ENCODE measurements at regions not wholly inside any gene's neighbourhood (a gene's known extent, or its start where the extent isn't known, plus 50 kb on each side); places are given as distances from the start of the nearest gene placed in this dataset.

DNA sequence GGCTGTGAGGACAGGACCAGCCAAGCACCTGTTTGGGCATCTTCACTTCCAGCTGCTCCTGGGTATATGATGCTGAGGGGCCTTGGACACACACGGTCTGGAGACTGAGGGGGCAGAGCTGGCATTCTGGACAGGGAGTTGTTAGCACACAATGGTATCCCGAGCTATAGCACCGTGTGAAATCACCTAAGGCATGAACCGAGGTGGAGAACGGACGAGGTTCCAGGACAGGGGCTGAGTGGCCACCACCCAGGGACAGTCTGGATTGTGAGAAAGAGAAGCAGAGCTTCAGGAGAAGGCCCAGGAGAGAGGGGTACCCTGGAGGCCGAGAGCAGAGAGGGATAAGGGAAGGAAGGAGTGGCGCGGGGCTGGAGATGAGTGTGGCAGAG is 571.8 kb downstream of the TCERG1L start (continued):
- TF ChIP-seq, protein P1, sequence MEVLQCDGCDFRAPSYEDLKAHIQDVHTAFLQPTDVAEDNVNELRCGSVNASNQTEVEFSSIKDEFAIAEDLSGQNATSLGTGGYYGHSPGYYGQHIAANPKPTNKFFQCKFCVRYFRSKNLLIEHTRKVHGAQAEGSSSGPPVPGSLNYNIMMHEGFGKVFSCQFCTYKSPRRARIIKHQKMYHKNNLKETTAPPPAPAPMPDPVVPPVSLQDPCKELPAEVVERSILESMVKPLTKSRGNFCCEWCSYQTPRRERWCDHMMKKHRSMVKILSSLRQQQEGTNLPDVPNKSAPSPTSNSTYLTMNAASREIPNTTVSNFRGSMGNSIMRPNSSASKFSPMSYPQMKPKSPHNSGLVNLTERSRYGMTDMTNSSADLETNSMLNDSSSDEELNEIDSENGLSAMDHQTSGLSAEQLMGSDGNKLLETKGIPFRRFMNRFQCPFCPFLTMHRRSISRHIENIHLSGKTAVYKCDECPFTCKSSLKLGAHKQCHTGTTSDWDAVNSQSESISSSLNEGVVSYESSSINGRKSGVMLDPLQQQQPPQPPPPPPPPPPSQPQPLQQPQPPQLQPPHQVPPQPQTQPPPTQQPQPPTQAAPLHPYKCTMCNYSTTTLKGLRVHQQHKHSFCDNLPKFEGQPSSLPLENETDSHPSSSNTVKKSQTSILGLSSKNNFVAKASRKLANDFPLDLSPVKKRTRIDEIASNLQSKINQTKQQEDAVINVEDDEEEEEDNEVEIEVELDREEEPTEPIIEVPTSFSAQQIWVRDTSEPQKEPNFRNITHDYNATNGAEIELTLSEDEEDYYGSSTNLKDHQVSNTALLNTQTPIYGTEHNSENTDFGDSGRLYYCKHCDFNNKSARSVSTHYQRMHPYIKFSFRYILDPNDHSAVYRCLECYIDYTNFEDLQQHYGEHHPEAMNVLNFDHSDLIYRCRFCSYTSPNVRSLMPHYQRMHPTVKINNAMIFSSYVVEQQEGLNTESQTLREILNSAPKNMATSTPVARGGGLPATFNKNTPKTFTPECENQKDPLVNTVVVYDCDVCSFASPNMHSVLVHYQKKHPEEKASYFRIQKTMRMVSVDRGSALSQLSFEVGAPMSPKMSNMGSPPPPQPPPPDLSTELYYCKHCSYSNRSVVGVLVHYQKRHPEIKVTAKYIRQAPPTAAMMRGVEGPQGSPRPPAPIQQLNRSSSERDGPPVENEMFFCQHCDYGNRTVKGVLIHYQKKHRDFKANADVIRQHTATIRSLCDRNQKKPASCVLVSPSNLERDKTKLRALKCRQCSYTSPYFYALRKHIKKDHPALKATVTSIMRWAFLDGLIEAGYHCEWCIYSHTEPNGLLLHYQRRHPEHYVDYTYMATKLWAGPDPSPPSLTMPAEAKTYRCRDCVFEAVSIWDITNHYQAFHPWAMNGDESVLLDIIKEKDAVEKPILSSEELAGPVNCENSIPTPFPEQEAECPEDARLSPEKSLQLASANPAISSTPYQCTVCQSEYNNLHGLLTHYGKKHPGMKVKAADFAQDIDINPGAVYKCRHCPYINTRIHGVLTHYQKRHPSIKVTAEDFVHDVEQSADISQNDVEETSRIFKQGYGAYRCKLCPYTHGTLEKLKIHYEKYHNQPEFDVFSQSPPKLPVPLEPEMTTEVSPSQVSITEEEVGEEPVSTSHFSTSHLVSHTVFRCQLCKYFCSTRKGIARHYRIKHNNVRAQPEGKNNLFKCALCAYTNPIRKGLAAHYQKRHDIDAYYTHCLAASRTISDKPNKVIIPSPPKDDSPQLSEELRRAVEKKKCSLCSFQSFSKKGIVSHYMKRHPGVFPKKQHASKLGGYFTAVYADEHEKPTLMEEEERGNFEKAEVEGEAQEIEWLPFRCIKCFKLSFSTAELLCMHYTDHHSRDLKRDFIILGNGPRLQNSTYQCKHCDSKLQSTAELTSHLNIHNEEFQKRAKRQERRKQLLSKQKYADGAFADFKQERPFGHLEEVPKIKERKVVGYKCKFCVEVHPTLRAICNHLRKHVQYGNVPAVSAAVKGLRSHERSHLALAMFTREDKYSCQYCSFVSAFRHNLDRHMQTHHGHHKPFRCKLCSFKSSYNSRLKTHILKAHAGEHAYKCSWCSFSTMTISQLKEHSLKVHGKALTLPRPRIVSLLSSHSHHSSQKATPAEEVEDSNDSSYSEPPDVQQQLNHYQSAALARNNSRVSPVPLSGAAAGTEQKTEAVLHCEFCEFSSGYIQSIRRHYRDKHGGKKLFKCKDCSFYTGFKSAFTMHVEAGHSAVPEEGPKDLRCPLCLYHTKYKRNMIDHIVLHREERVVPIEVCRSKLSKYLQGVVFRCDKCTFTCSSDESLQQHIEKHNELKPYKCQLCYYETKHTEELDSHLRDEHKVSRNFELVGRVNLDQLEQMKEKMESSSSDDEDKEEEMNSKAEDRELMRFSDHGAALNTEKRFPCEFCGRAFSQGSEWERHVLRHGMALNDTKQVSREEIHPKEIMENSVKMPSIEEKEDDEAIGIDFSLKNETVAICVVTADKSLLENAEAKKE (CRISPR knock-in tag; IDR thresholded peaks at IDR 0.05), result no peak
- TF ChIP-seq EZH2 (IDR thresholded peaks at IDR 0.05; ENCODE audit: low read depth, unreplicated experiment) (no peak), POLR2AphosphoS5 (IDR thresholded peaks at IDR 0.05; ENCODE audit: low read depth) (no peak), JUNB (IDR thresholded peaks at IDR 0.05; ENCODE audit: unreplicated experiment) (no peak), NANOG (IDR thresholded peaks at IDR 0.05; ENCODE audit: borderline replicate concordance) (no peak)
- TF ChIP-seq, protein P2, sequence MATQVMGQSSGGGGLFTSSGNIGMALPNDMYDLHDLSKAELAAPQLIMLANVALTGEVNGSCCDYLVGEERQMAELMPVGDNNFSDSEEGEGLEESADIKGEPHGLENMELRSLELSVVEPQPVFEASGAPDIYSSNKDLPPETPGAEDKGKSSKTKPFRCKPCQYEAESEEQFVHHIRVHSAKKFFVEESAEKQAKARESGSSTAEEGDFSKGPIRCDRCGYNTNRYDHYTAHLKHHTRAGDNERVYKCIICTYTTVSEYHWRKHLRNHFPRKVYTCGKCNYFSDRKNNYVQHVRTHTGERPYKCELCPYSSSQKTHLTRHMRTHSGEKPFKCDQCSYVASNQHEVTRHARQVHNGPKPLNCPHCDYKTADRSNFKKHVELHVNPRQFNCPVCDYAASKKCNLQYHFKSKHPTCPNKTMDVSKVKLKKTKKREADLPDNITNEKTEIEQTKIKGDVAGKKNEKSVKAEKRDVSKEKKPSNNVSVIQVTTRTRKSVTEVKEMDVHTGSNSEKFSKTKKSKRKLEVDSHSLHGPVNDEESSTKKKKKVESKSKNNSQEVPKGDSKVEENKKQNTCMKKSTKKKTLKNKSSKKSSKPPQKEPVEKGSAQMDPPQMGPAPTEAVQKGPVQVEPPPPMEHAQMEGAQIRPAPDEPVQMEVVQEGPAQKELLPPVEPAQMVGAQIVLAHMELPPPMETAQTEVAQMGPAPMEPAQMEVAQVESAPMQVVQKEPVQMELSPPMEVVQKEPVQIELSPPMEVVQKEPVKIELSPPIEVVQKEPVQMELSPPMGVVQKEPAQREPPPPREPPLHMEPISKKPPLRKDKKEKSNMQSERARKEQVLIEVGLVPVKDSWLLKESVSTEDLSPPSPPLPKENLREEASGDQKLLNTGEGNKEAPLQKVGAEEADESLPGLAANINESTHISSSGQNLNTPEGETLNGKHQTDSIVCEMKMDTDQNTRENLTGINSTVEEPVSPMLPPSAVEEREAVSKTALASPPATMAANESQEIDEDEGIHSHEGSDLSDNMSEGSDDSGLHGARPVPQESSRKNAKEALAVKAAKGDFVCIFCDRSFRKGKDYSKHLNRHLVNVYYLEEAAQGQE (IDR thresholded peaks at IDR 0.05; ENCODE audit: unreplicated experiment), result no peak
- TF ChIP-seq, protein P3, sequence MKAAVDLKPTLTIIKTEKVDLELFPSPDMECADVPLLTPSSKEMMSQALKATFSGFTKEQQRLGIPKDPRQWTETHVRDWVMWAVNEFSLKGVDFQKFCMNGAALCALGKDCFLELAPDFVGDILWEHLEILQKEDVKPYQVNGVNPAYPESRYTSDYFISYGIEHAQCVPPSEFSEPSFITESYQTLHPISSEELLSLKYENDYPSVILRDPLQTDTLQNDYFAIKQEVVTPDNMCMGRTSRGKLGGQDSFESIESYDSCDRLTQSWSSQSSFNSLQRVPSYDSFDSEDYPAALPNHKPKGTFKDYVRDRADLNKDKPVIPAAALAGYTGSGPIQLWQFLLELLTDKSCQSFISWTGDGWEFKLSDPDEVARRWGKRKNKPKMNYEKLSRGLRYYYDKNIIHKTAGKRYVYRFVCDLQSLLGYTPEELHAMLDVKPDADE (IDR thresholded peaks at IDR 0.05), result no peak

Measured in GM23338 (cell line).